GM23338 (cell line): ENCODE measurements at regions not wholly inside any gene's neighbourhood (a gene's known extent, or its start where the extent isn't known, plus 50 kb on each side); places are given as distances from the start of the nearest gene placed in this dataset.

Source experiments
- ATAC-seq: fragments of 200-7000 bp; cut with Tn5 transposase; 3 replicates; pipeline ENCODE4 v1.9.1; 2020
- DNase-seq: peaks from one replicate; pipeline ENCODE4 v3.0.0-alpha.2; 2015; ENCODE audit warnings: low spot score
- H2AFZ ChIP-seq: fragments of 200-600 bp; sonication (generic); 2 replicates; pipeline ENCODE4 v1.8.0; 2016; ENCODE audit warnings: antibody characterized with exemption, mild to moderate bottlenecking, moderate library complexity
- H3F3A ChIP-seq: fragments of 200-600 bp; sonication (generic); replicated peaks from 2 replicates; pipeline ENCODE4 v1.8.0; 2017; ENCODE audit warnings: antibody characterized with exemption, mixed run types, low read depth
- H3K27ac ChIP-seq: fragments of 200-600 bp; sonication (generic); 2 replicates; pipeline ENCODE4 v1.6.1; 2016; ENCODE audit warnings: low read depth
- H3K27me3 ChIP-seq: fragments of 200-600 bp; sonication (generic); 2 replicates; pipeline ENCODE4 v1.8.0; 2016; ENCODE audit warnings: mild to moderate bottlenecking, mixed run types, moderate library complexity; ENCODE audit not compliant: insufficient read depth
- H3K36me3 ChIP-seq: fragments of 200-600 bp; sonication (generic); 2 replicates; pipeline ENCODE4 v1.8.0; 2016; ENCODE audit warnings: mild to moderate bottlenecking; ENCODE audit not compliant: insufficient read depth
- H3K4me1 ChIP-seq: fragments of 200-600 bp; sonication (generic); 2 replicates; pipeline ENCODE4 v1.8.0; 2016; ENCODE audit warnings: mild to moderate bottlenecking, moderate library complexity; ENCODE audit not compliant: insufficient read depth
- H3K4me2 ChIP-seq: fragments of 200-600 bp; sonication (generic); 2 replicates; pipeline ENCODE4 v1.7.1; 2017; ENCODE audit warnings: mixed run types
- H3K4me3 ChIP-seq: fragments of 200-600 bp; sonication (generic); 2 replicates; pipeline ENCODE4 v1.6.1; 2016; ENCODE audit warnings: mixed run types
- H3K79me2 ChIP-seq: fragments of 200-600 bp; sonication (generic); replicated peaks from 2 replicates; pipeline ENCODE4 v1.8.0; 2017; ENCODE audit warnings: mild to moderate bottlenecking; ENCODE audit not compliant: insufficient read depth
- H3K9me2 ChIP-seq: fragments of 200-600 bp; sonication (generic); 2 replicates; pipeline ENCODE4 v1.8.0; 2017; ENCODE audit not compliant: insufficient read depth
- H4K20me1 ChIP-seq: fragments of 200-600 bp; sonication (generic); replicated peaks from 2 replicates; pipeline ENCODE4 v1.8.0; 2017; ENCODE audit warnings: mild to moderate bottlenecking; ENCODE audit not compliant: insufficient read depth
- H3K27ac Mint-ChIP-seq: 2 replicates; pipeline ENCODE4 v1.8.0; 2020; ENCODE audit warnings: inconsistent platforms, mild to moderate bottlenecking, moderate library complexity, mixed read lengths
- H3K27me3 Mint-ChIP-seq: 3 replicates; pipeline ENCODE4 v1.8.0; 2022; ENCODE audit warnings: low read depth, mild to moderate bottlenecking, moderate library complexity, mixed read lengths, inconsistent platforms; ENCODE audit not compliant: insufficient read depth, poor library complexity
- H3K36me3 Mint-ChIP-seq: 3 replicates; pipeline ENCODE4 v1.8.0; 2021; ENCODE audit warnings: low read depth, mild to moderate bottlenecking, inconsistent platforms, moderate library complexity, mixed read lengths
- H3K4me1 Mint-ChIP-seq: 3 replicates; pipeline ENCODE4 v1.8.0; 2020; ENCODE audit warnings: mild to moderate bottlenecking, inconsistent platforms, mixed read lengths
- H3K4me3 Mint-ChIP-seq: 3 replicates; pipeline ENCODE4 v1.8.0; 2021; ENCODE audit warnings: moderate library complexity, mild to moderate bottlenecking, inconsistent platforms, mixed read lengths
- H3K9me3 Mint-ChIP-seq: 3 replicates; pipeline ENCODE4 v1.8.0; 2020; ENCODE audit warnings: moderate library complexity, mild to moderate bottlenecking, inconsistent platforms, mixed read lengths
- CREB1 ChIP-seq: fragments of 250-450 bp; sonication (Bioruptor Pico); IDR thresholded peaks from 2 replicates; pipeline ENCODE4 v1.5.0; 2020; ENCODE audit warnings: low read depth, mild to moderate bottlenecking, moderate library complexity
- CTCF ChIP-seq, 2 experiments: fragments of 200-600 bp in 1 of 2; sonication (generic) in 1 of 2; conservative IDR thresholded peaks; 2 replicates each; pipeline versions ENCODE4 v1.5.1 to v1.6.1; 2016 to 2017; ENCODE audit warnings: antibody characterized with exemption in 2 of 2, low read depth in 2 of 2, mild to moderate bottlenecking in 2 of 2, moderate library complexity in 1 of 2
- EZH2 ChIP-seq: fragments of 200-600 bp; sonication (generic); IDR thresholded peaks from one replicate; pipeline ENCODE4 v1.8.0; 2017; ENCODE audit warnings: antibody characterized with exemption, mild to moderate bottlenecking, low read depth; ENCODE audit not compliant: unreplicated experiment
- EZH2phosphoT487 ChIP-seq: fragments of 200-600 bp; sonication (generic); IDR thresholded peaks from one replicate; pipeline ENCODE4 v1.8.1; 2018; ENCODE audit warnings: antibody characterized with exemption; ENCODE audit not compliant: unreplicated experiment
- JUNB ChIP-seq: IDR thresholded peaks from one replicate; pipeline ENCODE4 v1.6.1; 2016; ENCODE audit warnings: antibody characterized with exemption; ENCODE audit not compliant: unreplicated experiment
- NANOG ChIP-seq: IDR thresholded peaks from 2 replicates; pipeline ENCODE4 v1.6.1; 2016; ENCODE audit warnings: antibody characterized with exemption, borderline replicate concordance
- POLR2AphosphoS5 ChIP-seq: IDR thresholded peaks from 2 replicates; pipeline ENCODE4 v1.6.1; 2016; ENCODE audit warnings: antibody characterized with exemption, low read depth
- STAT1 ChIP-seq: IDR thresholded peaks from one replicate; pipeline ENCODE4 v1.6.1; 2016; ENCODE audit warnings: antibody characterized with exemption; ENCODE audit not compliant: unreplicated experiment
- ZNF114 ChIP-seq: fragments of 250-450 bp; sonication (Bioruptor Pico); IDR thresholded peaks from 2 replicates; pipeline ENCODE4 v1.5.0; 2020; ENCODE audit warnings: mild to moderate bottlenecking, moderate library complexity
- ZNF331 ChIP-seq: fragments of 250-450 bp; sonication (Bioruptor Pico); IDR thresholded peaks from 2 replicates; pipeline ENCODE4 v1.5.0; 2020; ENCODE audit warnings: low read depth, mild to moderate bottlenecking, moderate library complexity
- ZNF462 ChIP-seq: fragments of 250-450 bp; sonication (Bioruptor Pico); IDR thresholded peaks from 2 replicates; pipeline ENCODE4 v1.5.0; 2020; ENCODE audit warnings: mild to moderate bottlenecking, moderate library complexity
- TF ChIP-seq, protein P1 (sequence below): IDR thresholded peaks from 2 replicates; pipeline ENCODE4 v1.6.1; 2016; ENCODE audit warnings: antibody characterized with exemption
- TF ChIP-seq, protein P2 (sequence below): IDR thresholded peaks from one replicate; pipeline ENCODE4 v1.6.1; 2018; ENCODE audit warnings: antibody characterized with exemption; ENCODE audit not compliant: unreplicated experiment

DNA sequence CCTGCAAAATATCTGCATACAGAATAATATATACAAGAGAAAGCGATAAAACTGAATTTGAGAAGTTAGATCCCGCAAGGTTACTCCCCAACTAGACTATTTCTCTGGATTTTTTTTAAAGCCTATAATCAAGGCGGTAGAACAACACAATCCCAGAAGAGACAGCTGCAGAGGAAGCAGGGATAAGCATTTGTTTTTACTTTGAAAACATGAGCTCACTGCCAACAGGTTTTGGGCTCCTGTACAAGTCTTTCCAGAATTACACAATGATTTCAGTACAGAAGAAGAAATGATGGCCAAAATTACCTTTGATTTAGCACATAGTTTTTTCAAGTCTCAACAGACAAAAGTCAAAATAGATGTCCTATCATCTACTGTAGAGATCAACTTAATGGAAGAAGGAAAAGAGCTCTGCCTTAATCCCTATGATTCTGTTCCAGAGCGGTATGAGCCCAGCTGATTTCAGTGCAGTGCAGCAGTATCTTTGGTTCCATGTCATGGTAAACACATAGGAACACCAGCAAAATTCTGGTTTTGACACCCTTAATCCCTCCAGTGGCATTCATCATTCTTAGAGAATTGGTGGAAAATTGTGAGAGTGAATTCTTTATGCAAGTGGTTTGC lies 304.3 kb downstream of the HDGFL1 start:
- peaks cover 2% of the 10 kb centered on the region for H3K27me3 Mint-ChIP-seq
- Histone ChIP-seq H2AFZ (no peak overlapping the region), H3K27me3 (no peaks in the 10 kb centered on the region), H3K4me2 (peak overlapping the region; percentile 42; the same call in 1 of the 2 replicates), H3K36me3 (no peaks in the 10 kb centered on the region), H3K9me2 (peaks cover 5% of the 10 kb centered on the region), H3K4me1 (peaks cover 30% of the 10 kb centered on the region), H3K4me3 (no peak overlapping the region), H3F3A (peaks cover 3% of the 10 kb centered on the region; the same call in 1 of the 2 replicates), H3K79me2 (no peaks in the 10 kb centered on the region), H4K20me1 (no peaks in the 10 kb centered on the region), H3K27ac (peak overlapping the region; percentile 3; the same call in 1 of the 2 replicates)
- no peak overlapping the region for H3K4me3 Mint-ChIP-seq
- H3K27ac Mint-ChIP-seq: no peak overlapping the region
- peaks cover 13% of the 10 kb centered on the region for H3K9me3 Mint-ChIP-seq
- TF ChIP-seq JUNB (no peak), EZH2phosphoT487 (no peak), ZNF114 (CRISPR knock-in tag) (no peak), STAT1 (no peak), ZNF331 (no peak), CREB1 (CRISPR knock-in tag) (no peak), NANOG (no peak), EZH2 (no peak), CTCF (conservative IDR thresholded peaks at IDR 0.05; ENCODE audit: low read depth in 2 of 2) (no peak), ZNF462 (CRISPR knock-in tag) (no peak), POLR2AphosphoS5 (no peak)
- TF ChIP-seq, protein P1, sequence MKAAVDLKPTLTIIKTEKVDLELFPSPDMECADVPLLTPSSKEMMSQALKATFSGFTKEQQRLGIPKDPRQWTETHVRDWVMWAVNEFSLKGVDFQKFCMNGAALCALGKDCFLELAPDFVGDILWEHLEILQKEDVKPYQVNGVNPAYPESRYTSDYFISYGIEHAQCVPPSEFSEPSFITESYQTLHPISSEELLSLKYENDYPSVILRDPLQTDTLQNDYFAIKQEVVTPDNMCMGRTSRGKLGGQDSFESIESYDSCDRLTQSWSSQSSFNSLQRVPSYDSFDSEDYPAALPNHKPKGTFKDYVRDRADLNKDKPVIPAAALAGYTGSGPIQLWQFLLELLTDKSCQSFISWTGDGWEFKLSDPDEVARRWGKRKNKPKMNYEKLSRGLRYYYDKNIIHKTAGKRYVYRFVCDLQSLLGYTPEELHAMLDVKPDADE: no peak
- TF ChIP-seq, protein P2, sequence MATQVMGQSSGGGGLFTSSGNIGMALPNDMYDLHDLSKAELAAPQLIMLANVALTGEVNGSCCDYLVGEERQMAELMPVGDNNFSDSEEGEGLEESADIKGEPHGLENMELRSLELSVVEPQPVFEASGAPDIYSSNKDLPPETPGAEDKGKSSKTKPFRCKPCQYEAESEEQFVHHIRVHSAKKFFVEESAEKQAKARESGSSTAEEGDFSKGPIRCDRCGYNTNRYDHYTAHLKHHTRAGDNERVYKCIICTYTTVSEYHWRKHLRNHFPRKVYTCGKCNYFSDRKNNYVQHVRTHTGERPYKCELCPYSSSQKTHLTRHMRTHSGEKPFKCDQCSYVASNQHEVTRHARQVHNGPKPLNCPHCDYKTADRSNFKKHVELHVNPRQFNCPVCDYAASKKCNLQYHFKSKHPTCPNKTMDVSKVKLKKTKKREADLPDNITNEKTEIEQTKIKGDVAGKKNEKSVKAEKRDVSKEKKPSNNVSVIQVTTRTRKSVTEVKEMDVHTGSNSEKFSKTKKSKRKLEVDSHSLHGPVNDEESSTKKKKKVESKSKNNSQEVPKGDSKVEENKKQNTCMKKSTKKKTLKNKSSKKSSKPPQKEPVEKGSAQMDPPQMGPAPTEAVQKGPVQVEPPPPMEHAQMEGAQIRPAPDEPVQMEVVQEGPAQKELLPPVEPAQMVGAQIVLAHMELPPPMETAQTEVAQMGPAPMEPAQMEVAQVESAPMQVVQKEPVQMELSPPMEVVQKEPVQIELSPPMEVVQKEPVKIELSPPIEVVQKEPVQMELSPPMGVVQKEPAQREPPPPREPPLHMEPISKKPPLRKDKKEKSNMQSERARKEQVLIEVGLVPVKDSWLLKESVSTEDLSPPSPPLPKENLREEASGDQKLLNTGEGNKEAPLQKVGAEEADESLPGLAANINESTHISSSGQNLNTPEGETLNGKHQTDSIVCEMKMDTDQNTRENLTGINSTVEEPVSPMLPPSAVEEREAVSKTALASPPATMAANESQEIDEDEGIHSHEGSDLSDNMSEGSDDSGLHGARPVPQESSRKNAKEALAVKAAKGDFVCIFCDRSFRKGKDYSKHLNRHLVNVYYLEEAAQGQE: no peak
- H3K4me1 Mint-ChIP-seq: peaks cover 33% of the 10 kb centered on the region
- ATAC-seq (no peak), DNase-seq (no peak)
- peaks cover 23% of the 10 kb centered on the region for H3K36me3 Mint-ChIP-seq
